ENCODE measurements at regions not wholly inside any gene's neighbourhood (a gene's known extent, or its start where the extent isn't known, plus 50 kb on each side); places are given as distances from the start of the nearest gene placed in this dataset.

DNA sequence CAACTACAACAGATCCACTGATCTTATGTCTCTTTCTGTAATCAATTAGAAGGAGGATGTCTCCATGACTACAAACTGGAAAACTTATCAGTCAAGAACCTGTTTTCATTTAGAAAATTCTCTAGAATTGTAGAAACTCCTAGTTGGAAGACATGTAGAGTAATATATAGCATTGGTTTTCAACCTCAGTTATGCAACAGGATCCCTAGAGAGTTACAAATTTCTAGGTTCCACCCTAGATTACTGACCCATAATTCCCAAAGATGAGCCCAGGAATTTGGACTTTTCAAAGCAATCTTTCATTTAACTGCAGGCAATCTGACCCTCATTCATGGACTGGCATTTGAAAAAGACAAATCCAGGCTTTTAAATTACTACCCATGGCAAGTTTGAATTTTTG is 116.9 kb upstream of the RAP2B start:
- DNase-seq: no peak
- intact Hi-C loops (cut with DNase I; ENCODE audit: low total_unique reads): loop anchor here (5.0 kb wide), 1 partner anchor 722 kb away; no protein-coding TSS in a partner anchor
- Histone ChIP-seq H3K4me3 (no peak overlapping the region), H3K27ac (no peak overlapping the region), H3K36me3 (no peaks in the 10 kb centered on the region), H3K27me3 (no peaks in the 10 kb centered on the region), H3K4me1 (peaks cover 0 to 4% (median 2%) of the 10 kb centered on the region in 4 donors), H3K9me3 (no peaks in the 10 kb centered on the region)
- TF ChIP-seq, protein P1, sequence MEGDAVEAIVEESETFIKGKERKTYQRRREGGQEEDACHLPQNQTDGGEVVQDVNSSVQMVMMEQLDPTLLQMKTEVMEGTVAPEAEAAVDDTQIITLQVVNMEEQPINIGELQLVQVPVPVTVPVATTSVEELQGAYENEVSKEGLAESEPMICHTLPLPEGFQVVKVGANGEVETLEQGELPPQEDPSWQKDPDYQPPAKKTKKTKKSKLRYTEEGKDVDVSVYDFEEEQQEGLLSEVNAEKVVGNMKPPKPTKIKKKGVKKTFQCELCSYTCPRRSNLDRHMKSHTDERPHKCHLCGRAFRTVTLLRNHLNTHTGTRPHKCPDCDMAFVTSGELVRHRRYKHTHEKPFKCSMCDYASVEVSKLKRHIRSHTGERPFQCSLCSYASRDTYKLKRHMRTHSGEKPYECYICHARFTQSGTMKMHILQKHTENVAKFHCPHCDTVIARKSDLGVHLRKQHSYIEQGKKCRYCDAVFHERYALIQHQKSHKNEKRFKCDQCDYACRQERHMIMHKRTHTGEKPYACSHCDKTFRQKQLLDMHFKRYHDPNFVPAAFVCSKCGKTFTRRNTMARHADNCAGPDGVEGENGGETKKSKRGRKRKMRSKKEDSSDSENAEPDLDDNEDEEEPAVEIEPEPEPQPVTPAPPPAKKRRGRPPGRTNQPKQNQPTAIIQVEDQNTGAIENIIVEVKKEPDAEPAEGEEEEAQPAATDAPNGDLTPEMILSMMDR (IDR thresholded peaks at IDR 0.05): no peak

DNA sequence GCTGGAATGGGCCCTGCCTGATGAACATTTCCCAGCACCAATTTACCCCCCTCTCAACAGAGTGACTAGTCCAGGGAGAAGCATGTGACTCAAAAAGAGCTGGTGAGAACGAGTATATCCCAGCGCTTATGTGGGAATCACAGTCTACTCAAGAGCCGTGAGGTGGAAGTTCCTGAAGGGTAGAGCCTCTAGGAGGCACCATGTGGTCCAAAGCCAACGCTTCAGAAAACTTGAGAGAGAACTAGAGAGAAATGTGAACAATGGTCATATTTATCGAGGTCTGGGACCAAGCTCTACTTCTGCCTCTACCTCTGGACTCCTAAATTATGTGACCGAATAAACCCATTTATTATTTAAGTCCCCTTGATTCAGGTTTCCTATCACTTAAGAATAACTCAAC is 111.0 kb upstream of the RAP2B start:
- no peak for DNase-seq
- no peaks in the 10 kb centered on the region for H3K36me3 ChIP-seq
- intact Hi-C loops (cut with DNase I; ENCODE audit: low total_unique reads): loop anchor here (5.0 kb wide), 1 partner anchor 111 kb away; the partner anchor contains the start of gene RAP2B
- no peaks in the 10 kb centered on the region for H3K9me3 ChIP-seq
- TF ChIP-seq, protein P1 (IDR thresholded peaks at IDR 0.05): no peak
- no peak overlapping the region for H3K4me3 ChIP-seq
- H3K27ac ChIP-seq: no peak overlapping the region
- H3K4me1 ChIP-seq: peaks cover 0 to 11% (median 4%) of the 10 kb centered on the region in 4 donors
- H3K27me3 ChIP-seq: no peaks in the 10 kb centered on the region

DNA sequence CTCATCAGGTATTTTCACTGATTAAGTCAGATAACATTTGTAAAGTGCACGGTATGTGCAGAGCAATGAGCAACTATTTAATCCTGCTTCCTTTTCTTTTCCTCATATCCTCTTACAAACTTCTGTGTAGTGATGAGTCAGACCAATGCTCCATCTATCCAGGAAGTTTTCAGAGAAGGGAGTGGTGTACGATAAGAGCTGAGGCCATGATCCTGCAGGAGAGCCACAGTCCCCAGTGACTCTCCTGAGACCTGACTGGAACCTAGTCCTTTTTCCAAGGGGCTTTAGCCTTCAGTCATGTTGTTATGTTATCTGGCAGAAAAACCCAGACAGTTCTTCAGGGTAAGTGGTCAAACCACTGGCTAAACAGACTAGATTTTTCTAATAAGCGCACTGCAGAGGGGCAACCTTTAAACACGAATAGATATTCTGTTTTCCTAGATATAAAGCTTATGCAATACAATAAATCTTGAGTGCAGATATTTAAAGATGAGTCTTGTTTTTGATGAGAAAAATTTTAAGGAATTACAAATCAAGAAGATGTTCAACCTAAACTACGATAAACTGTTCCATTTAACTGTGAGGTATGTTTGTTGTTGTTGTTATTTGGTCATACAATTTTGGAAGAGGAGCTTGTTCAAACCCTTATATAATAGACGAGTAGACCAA is 110.5 kb upstream of the RAP2B start:
- H3K27ac ChIP-seq: peak overlapping the region; percentile 62 to 66
- intact Hi-C loops (cut with DNase I; ENCODE audit: low total_unique reads): loop anchor here (5.0 kb wide), 1 partner anchor 111 kb away; the partner anchor contains the start of gene RAP2B
- DNase-seq: no peak

DNA sequence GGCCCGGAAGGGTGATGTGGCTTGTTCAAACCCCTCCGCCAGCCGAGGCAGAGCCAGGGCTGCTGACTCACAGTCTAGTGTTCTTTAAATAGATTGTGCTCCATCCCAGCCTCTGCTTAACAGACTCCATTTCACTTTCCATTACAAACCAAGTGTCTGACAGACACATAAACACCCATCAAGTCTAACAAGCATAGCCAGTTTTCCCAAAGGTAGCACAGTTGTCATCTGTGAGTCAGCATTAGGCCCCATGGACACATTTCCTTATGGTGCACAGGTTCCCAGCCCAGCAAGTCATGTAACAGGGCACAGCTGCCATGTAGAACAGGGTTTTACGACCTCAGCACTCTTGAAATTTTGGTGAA is 109.9 kb upstream of the RAP2B start:
- peak in 1 of 2 donors; percentile 77 for DNase-seq
- intact Hi-C loops (cut with DNase I; ENCODE audit: low total_unique reads): loop anchor here (5.0 kb wide), 1 partner anchor 110 kb away; the partner anchor contains the start of gene RAP2B
- peak overlapping the region; percentile 62 to 66 for H3K27ac ChIP-seq

More for the DNA sequence above, 110.5 kb upstream of the RAP2B start:
- Histone ChIP-seq H3K4me1 (peaks cover 0 to 11% (median 4%) of the 10 kb centered on the region in 4 donors), H3K9me3 (no peaks in the 10 kb centered on the region), H3K27me3 (no peaks in the 10 kb centered on the region), H3K36me3 (no peaks in the 10 kb centered on the region), H3K4me3 (no peak overlapping the region)
- TF ChIP-seq, protein P1 (IDR thresholded peaks at IDR 0.05): no peak

DNA sequence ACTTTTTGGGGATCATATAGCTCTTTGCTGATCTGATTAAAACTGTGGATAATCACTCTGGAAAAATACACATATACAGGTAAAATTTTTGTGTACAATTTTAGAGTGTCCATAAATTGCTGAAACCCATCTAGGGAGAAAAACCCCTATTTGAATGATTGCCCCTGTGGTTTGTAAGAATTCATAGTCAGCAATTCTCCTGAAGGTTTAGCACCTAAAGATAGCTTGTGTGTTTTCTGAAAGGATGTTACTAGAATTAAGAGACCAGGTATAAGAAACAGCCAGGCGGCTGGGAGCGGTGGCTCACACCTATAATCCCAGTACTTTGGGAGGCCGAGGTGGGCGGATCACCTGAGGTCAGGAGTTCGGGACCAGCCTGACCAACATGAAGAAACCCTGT is 106.8 kb upstream of the RAP2B start:
- no peaks in the 10 kb centered on the region for H3K27me3 ChIP-seq
- H3K36me3 ChIP-seq: no peaks in the 10 kb centered on the region
- H3K9me3 ChIP-seq: no peaks in the 10 kb centered on the region
- intact Hi-C loops (cut with DNase I; ENCODE audit: low total_unique reads): no loop called here
- no peak overlapping the region for H3K4me3 ChIP-seq
- peaks cover 0 to 11% (median 4%) of the 10 kb centered on the region in 4 donors for H3K4me1 ChIP-seq
- no peak for DNase-seq
- no peak overlapping the region for H3K27ac ChIP-seq
- TF ChIP-seq, protein P1 (IDR thresholded peaks at IDR 0.05): no peak

More for the DNA sequence above, 109.9 kb upstream of the RAP2B start:
- TF ChIP-seq, protein P1 (IDR thresholded peaks at IDR 0.05): no peak
- Histone ChIP-seq H3K4me1 (peaks cover 0 to 11% (median 4%) of the 10 kb centered on the region in 4 donors), H3K27me3 (no peaks in the 10 kb centered on the region), H3K4me3 (no peak overlapping the region), H3K9me3 (no peaks in the 10 kb centered on the region), H3K36me3 (no peaks in the 10 kb centered on the region)

All from tibial artery (tissue), 4 donors.